K562 (cell line): ENCODE measurements at regions not wholly inside any gene's neighbourhood (a gene's known extent, or its start where the extent isn't known, plus 50 kb on each side); places are given as distances from the start of the nearest gene placed in this dataset.

Source experiments
- ARID3A ChIP-seq: IDR thresholded peaks from 2 replicates; pipeline ENCODE4 v1.6.1; 2012; ENCODE audit warnings: low read depth, low read length, improper control_type of control experiment, borderline replicate concordance
- CEBPZ ChIP-seq: fragments of 150-350 bp; IDR thresholded peaks from 2 replicates; pipeline ENCODE4 v1.6.1; 2014; ENCODE audit warnings: low read depth, mild to moderate bottlenecking, low read length, borderline replicate concordance
- MTA1 ChIP-seq: fragments of 450-650 bp; IDR thresholded peaks from 2 replicates; pipeline ENCODE4 v1.6.1; 2017; ENCODE audit warnings: borderline replicate concordance
- PBX2 ChIP-seq, 2 experiments: IDR thresholded peaks in 1 of 2; conservative IDR thresholded peaks in 1 of 2; 2 replicates each; pipeline ENCODE4 v1.6.1; 2016; ENCODE audit warnings: low read depth in 2 of 2, mild to moderate bottlenecking in 1 of 2, missing compliant biosample characterization in 1 of 2, missing genetic modification characterization in 1 of 2, moderate library complexity in 1 of 2
- RREB1 ChIP-seq: fragments of 250-450 bp; sonication (Bioruptor Pico); IDR thresholded peaks from 2 replicates; pipeline ENCODE4 v1.4.0; 2020
- TCF15 ChIP-seq: fragments of 250-450 bp; sonication (Bioruptor Pico); IDR thresholded peaks from 2 replicates; pipeline ENCODE4 v1.8.0; 2022; ENCODE audit warnings: moderate library complexity, mild to moderate bottlenecking, inconsistent platforms
- TSC22D4 ChIP-seq: fragments of 450-650 bp; IDR thresholded peaks from 2 replicates; pipeline ENCODE4 v1.6.1; 2016; ENCODE audit warnings: missing genetic modification characterization, missing biosample characterization, control low read depth
- ZNF239 ChIP-seq: fragments of 250-450 bp; sonication (Bioruptor Pico); IDR thresholded peaks from 2 replicates; pipeline ENCODE4 v1.4.0; 2020; ENCODE audit warnings: mild to moderate bottlenecking
- ZNF449 ChIP-seq: fragments of 250-450 bp; sonication (Bioruptor Pico); IDR thresholded peaks from 2 replicates; pipeline ENCODE4 v1.8.0; 2022; ENCODE audit warnings: moderate library complexity, mild to moderate bottlenecking, inconsistent platforms

GRCh38 chr11:95652002-95652472, 137.5 kb downstream of the FAM76B start (continued):
- TF ChIP-seq RREB1 (CRISPR knock-in tag) (no peak), CEBPZ (no peak), TCF15 (CRISPR knock-in tag) (no peak), ZNF449 (CRISPR knock-in tag) (no peak), ARID3A (no peak), PBX2 (CRISPR knock-in tag; IDR thresholded peaks at IDR 0.05; ENCODE audit: low read depth) (no peak), PBX2 (tag; conservative IDR thresholded peaks at IDR 0.05; ENCODE audit: low read depth) (no peak), TSC22D4 (tag) (no peak), MTA1 (peak; percentile 61; the same call in 1 of the 2 replicates), ZNF239 (CRISPR knock-in tag) (no peak; the same call in 1 of the 2 replicates)
